ENCODE measurements at regions not wholly inside any gene's neighbourhood (a gene's known extent, or its start where the extent isn't known, plus 50 kb on each side); places are given as distances from the start of the nearest gene placed in this dataset.
"Not testable (repeated sequence)": the region's sequence is repeated elsewhere in the genome, so short reads cannot be mapped to it uniquely, and the experiment has no call there.

DNA sequence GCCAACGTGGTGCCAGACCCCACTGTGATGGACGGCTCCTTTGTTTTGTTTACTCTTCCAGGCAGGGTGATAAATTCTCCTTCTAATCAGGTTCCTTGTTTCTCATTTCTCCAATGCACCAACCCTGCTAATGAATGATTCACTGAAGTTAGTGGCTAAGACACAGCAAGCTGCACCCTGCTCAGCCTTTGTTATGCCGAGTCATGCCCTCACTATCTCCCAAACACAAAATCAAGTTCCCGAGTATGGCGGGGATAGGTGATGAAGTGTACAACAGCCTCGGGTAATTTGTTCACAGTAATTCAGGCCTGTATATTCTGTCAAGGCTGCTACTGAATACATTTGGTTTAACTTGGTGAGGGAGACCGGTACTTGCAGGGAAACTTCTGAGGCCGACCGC lies 83.8 kb upstream of the HS3ST4 start:
- no peak overlapping the region for H3K27ac Mint-ChIP-seq (ENCODE audit: unreplicated experiment)
- H3K36me3 Mint-ChIP-seq (ENCODE audit: unreplicated experiment): no peaks in the 10 kb centered on the region
- no peaks in the 10 kb centered on the region for H3K4me1 Mint-ChIP-seq (ENCODE audit: low read depth, unreplicated experiment)
- H3K9me3 Mint-ChIP-seq (ENCODE audit: unreplicated experiment): no peaks in the 10 kb centered on the region
- no peak for DNase-seq
- H3K4me3 Mint-ChIP-seq (ENCODE audit: unreplicated experiment): no peak overlapping the region
- no peaks in the 10 kb centered on the region for H3K27me3 Mint-ChIP-seq (ENCODE audit: unreplicated experiment)
- TF ChIP-seq, protein P1, sequence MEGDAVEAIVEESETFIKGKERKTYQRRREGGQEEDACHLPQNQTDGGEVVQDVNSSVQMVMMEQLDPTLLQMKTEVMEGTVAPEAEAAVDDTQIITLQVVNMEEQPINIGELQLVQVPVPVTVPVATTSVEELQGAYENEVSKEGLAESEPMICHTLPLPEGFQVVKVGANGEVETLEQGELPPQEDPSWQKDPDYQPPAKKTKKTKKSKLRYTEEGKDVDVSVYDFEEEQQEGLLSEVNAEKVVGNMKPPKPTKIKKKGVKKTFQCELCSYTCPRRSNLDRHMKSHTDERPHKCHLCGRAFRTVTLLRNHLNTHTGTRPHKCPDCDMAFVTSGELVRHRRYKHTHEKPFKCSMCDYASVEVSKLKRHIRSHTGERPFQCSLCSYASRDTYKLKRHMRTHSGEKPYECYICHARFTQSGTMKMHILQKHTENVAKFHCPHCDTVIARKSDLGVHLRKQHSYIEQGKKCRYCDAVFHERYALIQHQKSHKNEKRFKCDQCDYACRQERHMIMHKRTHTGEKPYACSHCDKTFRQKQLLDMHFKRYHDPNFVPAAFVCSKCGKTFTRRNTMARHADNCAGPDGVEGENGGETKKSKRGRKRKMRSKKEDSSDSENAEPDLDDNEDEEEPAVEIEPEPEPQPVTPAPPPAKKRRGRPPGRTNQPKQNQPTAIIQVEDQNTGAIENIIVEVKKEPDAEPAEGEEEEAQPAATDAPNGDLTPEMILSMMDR (IDR thresholded peaks at IDR 0.05; ENCODE audit: partially characterized antibody, unreplicated experiment): no peak

DNA sequence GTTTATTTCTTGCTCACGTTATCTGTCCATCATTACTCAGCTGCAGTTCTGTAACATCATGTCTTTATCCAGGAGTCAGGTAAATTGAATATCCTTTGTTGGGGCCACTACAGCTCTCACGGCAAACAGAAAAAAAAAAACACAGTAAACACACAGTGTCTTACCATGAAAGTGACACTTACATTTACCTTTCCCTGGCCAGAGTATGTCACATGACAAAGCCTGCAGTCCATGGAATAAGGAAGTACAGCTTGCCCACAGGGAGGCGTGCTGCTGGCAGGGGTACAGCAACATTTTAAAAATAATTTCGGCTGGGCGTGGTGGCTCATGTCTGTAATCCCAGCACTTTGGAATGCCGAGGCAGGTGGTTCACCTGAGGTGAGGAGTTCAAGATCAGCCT lies 85.7 kb upstream of the HS3ST4 start:
- Mint-ChIP-seq H3K4me3 (ENCODE audit: unreplicated experiment) (no peak overlapping the region), H3K27me3 (ENCODE audit: unreplicated experiment) (peaks cover 2% of the 10 kb centered on the region), H3K27ac (ENCODE audit: unreplicated experiment) (no peak overlapping the region), H3K36me3 (ENCODE audit: unreplicated experiment) (peaks cover 3% of the 10 kb centered on the region), H3K9me3 (ENCODE audit: unreplicated experiment) (peaks cover 5% of the 10 kb centered on the region), H3K4me1 (ENCODE audit: low read depth, unreplicated experiment) (no peaks in the 10 kb centered on the region)
- no peak for DNase-seq
- TF ChIP-seq, protein P1 (IDR thresholded peaks at IDR 0.05; ENCODE audit: partially characterized antibody, unreplicated experiment): no peak

DNA sequence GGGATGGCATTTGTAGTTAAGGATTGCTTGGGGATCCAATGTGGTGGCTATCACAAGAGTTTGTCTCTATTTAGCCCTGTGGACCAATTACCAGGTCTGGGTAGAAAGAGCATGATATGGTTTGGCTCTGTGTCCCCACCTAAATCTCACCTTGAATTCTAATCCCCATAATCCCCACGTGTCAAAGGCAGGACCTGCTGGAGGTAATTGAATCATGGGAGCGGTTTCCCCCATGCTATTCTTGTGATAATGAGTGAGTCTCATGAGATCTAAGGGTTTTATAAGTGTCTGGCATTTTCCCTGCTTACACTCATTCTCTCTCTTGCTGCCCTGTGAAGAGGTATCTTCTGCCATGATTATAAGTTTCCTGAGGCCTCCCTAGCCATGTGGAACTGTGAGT lies 86.4 kb upstream of the HS3ST4 start:
- TF ChIP-seq, protein P1 (IDR thresholded peaks at IDR 0.05; ENCODE audit: partially characterized antibody, unreplicated experiment): no peak
- H3K36me3 Mint-ChIP-seq (ENCODE audit: unreplicated experiment): peaks cover 3% of the 10 kb centered on the region
- no peak overlapping the region for H3K4me3 Mint-ChIP-seq (ENCODE audit: unreplicated experiment)
- H3K4me1 Mint-ChIP-seq (ENCODE audit: low read depth, unreplicated experiment): no peaks in the 10 kb centered on the region
- H3K27ac Mint-ChIP-seq (ENCODE audit: unreplicated experiment): no peak overlapping the region
- DNase-seq: no peak
- peaks cover 2% of the 10 kb centered on the region for H3K27me3 Mint-ChIP-seq (ENCODE audit: unreplicated experiment)
- H3K9me3 Mint-ChIP-seq (ENCODE audit: unreplicated experiment): peaks cover 5% of the 10 kb centered on the region

DNA sequence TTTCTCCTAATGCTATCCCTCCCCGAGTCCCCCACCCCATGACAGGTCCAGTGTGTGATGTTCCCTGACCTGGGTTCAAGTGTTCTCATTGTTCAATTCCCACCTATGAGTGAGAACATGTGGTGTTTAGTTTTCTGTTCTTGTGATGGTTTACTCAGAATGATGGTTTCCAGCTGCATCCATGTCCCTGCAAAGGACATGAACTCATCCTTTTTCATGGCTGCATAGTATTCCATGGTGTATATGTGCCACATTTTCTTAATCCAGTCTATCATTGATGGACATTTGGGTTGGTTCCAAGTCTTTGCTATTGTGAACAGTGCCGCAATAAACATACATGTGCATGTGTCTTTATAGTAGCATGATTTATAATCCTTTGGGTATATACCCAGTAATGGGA lies 90.5 kb upstream of the HS3ST4 start:
- not testable (repeated sequence) for H3K36me3 Mint-ChIP-seq (ENCODE audit: unreplicated experiment); H3K27me3 Mint-ChIP-seq (ENCODE audit: unreplicated experiment); H3K4me3 Mint-ChIP-seq (ENCODE audit: unreplicated experiment); DNase-seq; H3K9me3 Mint-ChIP-seq (ENCODE audit: unreplicated experiment); H3K4me1 Mint-ChIP-seq (ENCODE audit: low read depth, unreplicated experiment); H3K27ac Mint-ChIP-seq (ENCODE audit: unreplicated experiment)

DNA sequence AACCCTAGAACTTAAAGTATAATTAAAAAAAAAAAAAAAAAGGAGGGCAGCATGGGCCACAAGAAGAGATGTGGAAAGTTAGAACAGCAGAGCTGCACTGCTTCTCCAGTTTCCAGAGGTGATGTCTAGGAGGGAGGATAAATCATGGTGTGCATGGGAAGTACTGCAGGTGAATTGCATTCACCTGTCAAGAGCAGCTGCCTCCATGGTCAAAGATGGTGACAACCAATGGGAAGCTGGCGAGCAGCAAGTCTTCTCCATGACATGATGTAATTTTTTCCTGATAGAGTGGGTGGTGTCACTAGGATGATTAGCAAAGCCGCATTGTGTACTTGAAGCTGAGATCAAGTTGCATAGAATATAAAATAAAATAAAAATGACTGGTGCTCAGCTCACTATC lies 95.6 kb upstream of the HS3ST4 start:
- no peak overlapping the region for H3K27ac Mint-ChIP-seq (ENCODE audit: unreplicated experiment)
- H3K27me3 Mint-ChIP-seq (ENCODE audit: unreplicated experiment): peaks cover 3% of the 10 kb centered on the region
- DNase-seq: no peak
- H3K4me3 Mint-ChIP-seq (ENCODE audit: unreplicated experiment): no peak overlapping the region
- TF ChIP-seq, protein P1 (IDR thresholded peaks at IDR 0.05; ENCODE audit: partially characterized antibody, unreplicated experiment): no peak
- H3K4me1 Mint-ChIP-seq (ENCODE audit: low read depth, unreplicated experiment): no peaks in the 10 kb centered on the region
- H3K9me3 Mint-ChIP-seq (ENCODE audit: unreplicated experiment): no peaks in the 10 kb centered on the region
- peaks cover 5% of the 10 kb centered on the region for H3K36me3 Mint-ChIP-seq (ENCODE audit: unreplicated experiment)

DNA sequence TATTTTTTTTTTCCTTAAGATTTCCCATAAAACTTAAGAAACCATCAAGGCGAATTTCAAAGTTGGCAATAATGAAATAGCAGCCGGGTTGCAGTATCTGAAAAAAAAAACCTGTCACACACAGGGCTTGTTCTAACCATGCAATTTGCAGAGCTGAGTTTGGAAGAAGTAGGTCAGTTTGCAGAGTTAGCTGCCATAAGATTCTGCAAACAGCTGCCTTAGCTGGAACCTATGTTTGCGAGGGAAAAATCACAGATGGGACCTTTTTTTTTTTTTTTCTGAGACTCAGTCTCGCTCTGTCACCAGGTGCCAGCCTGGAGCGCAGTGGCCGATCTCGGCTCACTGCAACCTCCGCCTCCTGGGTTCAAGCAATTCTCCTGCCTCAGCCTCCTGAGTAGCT lies 98.5 kb upstream of the HS3ST4 start:
- Mint-ChIP-seq H3K9me3 (ENCODE audit: unreplicated experiment) (no peaks in the 10 kb centered on the region), H3K27me3 (ENCODE audit: unreplicated experiment) (no peaks in the 10 kb centered on the region), H3K4me3 (ENCODE audit: unreplicated experiment) (no peak overlapping the region), H3K27ac (ENCODE audit: unreplicated experiment) (no peak overlapping the region), H3K36me3 (ENCODE audit: unreplicated experiment) (no peaks in the 10 kb centered on the region), H3K4me1 (ENCODE audit: low read depth, unreplicated experiment) (no peaks in the 10 kb centered on the region)
- TF ChIP-seq, protein P1 (IDR thresholded peaks at IDR 0.05; ENCODE audit: partially characterized antibody, unreplicated experiment): no peak
- no peak for DNase-seq

Measured in glutamatergic neuron (in vitro differentiated cells).